H1 (cell line): ENCODE measurements at regions not wholly inside any gene's neighbourhood (a gene's known extent, or its start where the extent isn't known, plus 50 kb on each side); places are given as distances from the start of the nearest gene placed in this dataset.

ENCODE experiments used
- POLR2AphosphoS5 ChIP-seq: IDR thresholded peaks from 2 replicates; pipeline ENCODE4 v1.6.1; 2011; ENCODE audit warnings: low read depth, low read length
- SP1 ChIP-seq: IDR thresholded peaks from 2 replicates; pipeline ENCODE4 v1.6.1; 2011; ENCODE audit warnings: low read depth, low read length
- YY1 ChIP-seq: IDR thresholded peaks from 2 replicates; pipeline ENCODE4 v1.6.1; 2011; ENCODE audit warnings: low read depth, mild to moderate bottlenecking, low read length
- TF ChIP-seq, protein P1 (sequence below): fragments of 300-600 bp; sonication (generic); IDR thresholded peaks from 2 replicates; pipeline ENCODE4 v1.7.1; 2012; ENCODE audit warnings: low read length, moderate library complexity, mild to moderate bottlenecking, inconsistent platforms; ENCODE audit not compliant: insufficient replicate concordance
- TF ChIP-seq, protein P2 (sequence below): IDR thresholded peaks from 2 replicates; pipeline ENCODE4 v1.6.1; 2012; ENCODE audit warnings: inconsistent platforms

DNA sequence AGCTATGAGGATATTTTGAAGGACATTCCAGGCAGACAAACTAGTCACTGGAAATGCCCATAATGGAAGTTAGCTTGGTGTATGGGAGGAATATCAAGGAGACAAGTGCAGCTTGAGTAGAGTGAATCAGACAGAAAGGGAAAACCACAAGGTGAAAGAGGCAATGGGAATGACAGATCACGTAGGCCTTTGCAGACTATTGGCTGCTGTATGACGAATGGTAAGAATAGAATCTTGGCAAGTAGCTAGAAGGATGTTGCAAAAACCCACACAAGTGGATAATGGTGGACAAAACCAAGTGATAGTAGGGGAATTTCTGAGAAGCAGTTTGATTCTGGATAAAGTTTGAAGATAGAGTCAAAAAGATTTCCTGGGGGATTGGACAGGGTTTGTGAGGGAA, 196.9 kb upstream of the NOVA1 start (continued):
- TF ChIP-seq, protein P1, sequence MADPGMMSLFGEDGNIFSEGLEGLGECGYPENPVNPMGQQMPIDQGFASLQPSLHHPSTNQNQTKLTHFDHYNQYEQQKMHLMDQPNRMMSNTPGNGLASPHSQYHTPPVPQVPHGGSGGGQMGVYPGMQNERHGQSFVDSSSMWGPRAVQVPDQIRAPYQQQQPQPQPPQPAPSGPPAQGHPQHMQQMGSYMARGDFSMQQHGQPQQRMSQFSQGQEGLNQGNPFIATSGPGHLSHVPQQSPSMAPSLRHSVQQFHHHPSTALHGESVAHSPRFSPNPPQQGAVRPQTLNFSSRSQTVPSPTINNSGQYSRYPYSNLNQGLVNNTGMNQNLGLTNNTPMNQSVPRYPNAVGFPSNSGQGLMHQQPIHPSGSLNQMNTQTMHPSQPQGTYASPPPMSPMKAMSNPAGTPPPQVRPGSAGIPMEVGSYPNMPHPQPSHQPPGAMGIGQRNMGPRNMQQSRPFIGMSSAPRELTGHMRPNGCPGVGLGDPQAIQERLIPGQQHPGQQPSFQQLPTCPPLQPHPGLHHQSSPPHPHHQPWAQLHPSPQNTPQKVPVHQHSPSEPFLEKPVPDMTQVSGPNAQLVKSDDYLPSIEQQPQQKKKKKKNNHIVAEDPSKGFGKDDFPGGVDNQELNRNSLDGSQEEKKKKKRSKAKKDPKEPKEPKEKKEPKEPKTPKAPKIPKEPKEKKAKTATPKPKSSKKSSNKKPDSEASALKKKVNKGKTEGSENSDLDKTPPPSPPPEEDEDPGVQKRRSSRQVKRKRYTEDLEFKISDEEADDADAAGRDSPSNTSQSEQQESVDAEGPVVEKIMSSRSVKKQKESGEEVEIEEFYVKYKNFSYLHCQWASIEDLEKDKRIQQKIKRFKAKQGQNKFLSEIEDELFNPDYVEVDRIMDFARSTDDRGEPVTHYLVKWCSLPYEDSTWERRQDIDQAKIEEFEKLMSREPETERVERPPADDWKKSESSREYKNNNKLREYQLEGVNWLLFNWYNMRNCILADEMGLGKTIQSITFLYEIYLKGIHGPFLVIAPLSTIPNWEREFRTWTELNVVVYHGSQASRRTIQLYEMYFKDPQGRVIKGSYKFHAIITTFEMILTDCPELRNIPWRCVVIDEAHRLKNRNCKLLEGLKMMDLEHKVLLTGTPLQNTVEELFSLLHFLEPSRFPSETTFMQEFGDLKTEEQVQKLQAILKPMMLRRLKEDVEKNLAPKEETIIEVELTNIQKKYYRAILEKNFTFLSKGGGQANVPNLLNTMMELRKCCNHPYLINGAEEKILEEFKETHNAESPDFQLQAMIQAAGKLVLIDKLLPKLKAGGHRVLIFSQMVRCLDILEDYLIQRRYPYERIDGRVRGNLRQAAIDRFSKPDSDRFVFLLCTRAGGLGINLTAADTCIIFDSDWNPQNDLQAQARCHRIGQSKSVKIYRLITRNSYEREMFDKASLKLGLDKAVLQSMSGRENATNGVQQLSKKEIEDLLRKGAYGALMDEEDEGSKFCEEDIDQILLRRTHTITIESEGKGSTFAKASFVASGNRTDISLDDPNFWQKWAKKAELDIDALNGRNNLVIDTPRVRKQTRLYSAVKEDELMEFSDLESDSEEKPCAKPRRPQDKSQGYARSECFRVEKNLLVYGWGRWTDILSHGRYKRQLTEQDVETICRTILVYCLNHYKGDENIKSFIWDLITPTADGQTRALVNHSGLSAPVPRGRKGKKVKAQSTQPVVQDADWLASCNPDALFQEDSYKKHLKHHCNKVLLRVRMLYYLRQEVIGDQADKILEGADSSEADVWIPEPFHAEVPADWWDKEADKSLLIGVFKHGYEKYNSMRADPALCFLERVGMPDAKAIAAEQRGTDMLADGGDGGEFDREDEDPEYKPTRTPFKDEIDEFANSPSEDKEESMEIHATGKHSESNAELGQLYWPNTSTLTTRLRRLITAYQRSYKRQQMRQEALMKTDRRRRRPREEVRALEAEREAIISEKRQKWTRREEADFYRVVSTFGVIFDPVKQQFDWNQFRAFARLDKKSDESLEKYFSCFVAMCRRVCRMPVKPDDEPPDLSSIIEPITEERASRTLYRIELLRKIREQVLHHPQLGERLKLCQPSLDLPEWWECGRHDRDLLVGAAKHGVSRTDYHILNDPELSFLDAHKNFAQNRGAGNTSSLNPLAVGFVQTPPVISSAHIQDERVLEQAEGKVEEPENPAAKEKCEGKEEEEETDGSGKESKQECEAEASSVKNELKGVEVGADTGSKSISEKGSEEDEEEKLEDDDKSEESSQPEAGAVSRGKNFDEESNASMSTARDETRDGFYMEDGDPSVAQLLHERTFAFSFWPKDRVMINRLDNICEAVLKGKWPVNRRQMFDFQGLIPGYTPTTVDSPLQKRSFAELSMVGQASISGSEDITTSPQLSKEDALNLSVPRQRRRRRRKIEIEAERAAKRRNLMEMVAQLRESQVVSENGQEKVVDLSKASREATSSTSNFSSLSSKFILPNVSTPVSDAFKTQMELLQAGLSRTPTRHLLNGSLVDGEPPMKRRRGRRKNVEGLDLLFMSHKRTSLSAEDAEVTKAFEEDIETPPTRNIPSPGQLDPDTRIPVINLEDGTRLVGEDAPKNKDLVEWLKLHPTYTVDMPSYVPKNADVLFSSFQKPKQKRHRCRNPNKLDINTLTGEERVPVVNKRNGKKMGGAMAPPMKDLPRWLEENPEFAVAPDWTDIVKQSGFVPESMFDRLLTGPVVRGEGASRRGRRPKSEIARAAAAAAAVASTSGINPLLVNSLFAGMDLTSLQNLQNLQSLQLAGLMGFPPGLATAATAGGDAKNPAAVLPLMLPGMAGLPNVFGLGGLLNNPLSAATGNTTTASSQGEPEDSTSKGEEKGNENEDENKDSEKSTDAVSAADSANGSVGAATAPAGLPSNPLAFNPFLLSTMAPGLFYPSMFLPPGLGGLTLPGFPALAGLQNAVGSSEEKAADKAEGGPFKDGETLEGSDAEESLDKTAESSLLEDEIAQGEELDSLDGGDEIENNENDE, result no peak
- TF ChIP-seq SP1 (no peak), POLR2AphosphoS5 (no peak), YY1 (no peak)
- TF ChIP-seq, protein P2, sequence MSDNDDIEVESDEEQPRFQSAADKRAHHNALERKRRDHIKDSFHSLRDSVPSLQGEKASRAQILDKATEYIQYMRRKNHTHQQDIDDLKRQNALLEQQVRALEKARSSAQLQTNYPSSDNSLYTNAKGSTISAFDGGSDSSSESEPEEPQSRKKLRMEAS, result no peak
